ENCODE measurements at regions not wholly inside any gene's neighbourhood (a gene's known extent, or its start where the extent isn't known, plus 50 kb on each side); places are given as distances from the start of the nearest gene placed in this dataset.

GRCh38 chr5:124849774-124850173 lies 103.3 kb upstream of the ZNF608 start:
- no peak for TF ChIP-seq CTCF (conservative IDR thresholded peaks at IDR 0.05; ENCODE audit: low read length)
- DNase-seq (ENCODE audit: low read depth): no peak

GRCh38 chr5:124856726-124857125 lies 110.3 kb upstream of the ZNF608 start:
- DNase-seq (ENCODE audit: low read depth): no peak
- no peak overlapping the region for H3K4me3 ChIP-seq (ENCODE audit: low read length)
- no peak for TF ChIP-seq CTCF (conservative IDR thresholded peaks at IDR 0.05; ENCODE audit: low read length)

More at GRCh38 chr5:124849774-124850173, 103.3 kb upstream of the ZNF608 start:
- H3K4me3 ChIP-seq (ENCODE audit: low read length): no peak overlapping the region

- no peak overlapping the region for H3K4me3 ChIP-seq (ENCODE audit: low read length)
- no peak for TF ChIP-seq CTCF (conservative IDR thresholded peaks at IDR 0.05; ENCODE audit: low read length)
- DNase-seq (ENCODE audit: low read depth): no peak
These were observed 112.2 kb upstream of the ZNF608 start for GRCh38 chr5:124858612-124859011.

- TF ChIP-seq CTCF (conservative IDR thresholded peaks at IDR 0.05; ENCODE audit: low read length): no peak
- H3K4me3 ChIP-seq (ENCODE audit: low read length): no peak overlapping the region
- peak; percentile 9 for DNase-seq (ENCODE audit: low read depth)
These were observed 112.6 kb upstream of the ZNF608 start for GRCh38 chr5:124859027-124859426.

GRCh38 chr5:124859556-124860290 lies 113.3 kb upstream of the ZNF608 start:
- no peak overlapping the region for H3K4me3 ChIP-seq (ENCODE audit: low read length)
- DNase-seq (ENCODE audit: low read depth): no peak
- TF ChIP-seq CTCF (conservative IDR thresholded peaks at IDR 0.05; ENCODE audit: low read length): no peak

- H3K4me3 ChIP-seq (ENCODE audit: low read length): no peak overlapping the region
- no peak for TF ChIP-seq CTCF (conservative IDR thresholded peaks at IDR 0.05; ENCODE audit: low read length)
- DNase-seq (ENCODE audit: low read depth): no peak
These were observed 113.8 kb upstream of the ZNF608 start for GRCh38 chr5:124860291-124860655.

- DNase-seq (ENCODE audit: low read depth): no peak
- no peak overlapping the region for H3K4me3 ChIP-seq (ENCODE audit: low read length)
- no peak for TF ChIP-seq CTCF (conservative IDR thresholded peaks at IDR 0.05; ENCODE audit: low read length)
These were observed 118.6 kb upstream of the ZNF608 start for GRCh38 chr5:124865066-124865465.
